CD14-positive monocyte (primary cell): ENCODE measurements at regions not wholly inside any gene's neighbourhood (a gene's known extent, or its start where the extent isn't known, plus 50 kb on each side); places are given as distances from the start of the nearest gene placed in this dataset.
A peak's percentile ranks its signal among the peaks of the same experiment; 100 is the strongest.

Experiments used
- DNase-seq, 3 donors: peaks; one replicate each; pipeline ENCODE4 v3.0.0-alpha.2; 2011 to 2022
- H2AFZ ChIP-seq: 2 replicates; pipeline ENCODE4 v1.6.0; 2012; ENCODE audit warnings: mild to moderate bottlenecking, low read depth, low read length, inconsistent platforms; ENCODE audit not compliant: insufficient read depth, poor library complexity, severe bottlenecking
- H3K27ac ChIP-seq, 2 donors: 1 replicate in 1 of 2; 2 replicates in 1 of 2; pipeline ENCODE4 v1.5.1; 2012 to 2013; ENCODE audit warnings: low read length in 2 of 2, control low read depth in 1 of 2, inconsistent platforms in 1 of 2, low read depth in 1 of 2, mild to moderate bottlenecking in 1 of 2
- H3K27me3 ChIP-seq, 2 donors: one replicate each; pipeline versions ENCODE4 v1.6.0 to v1.6.1; 2011 to 2013; ENCODE audit warnings: low read length in 2 of 2; ENCODE audit not compliant: control insufficient read depth in 2 of 2, insufficient read depth in 2 of 2
- H3K36me3 ChIP-seq, 2 donors: replicated peaks in 1 of 2; 1 replicate in 1 of 2; 2 replicates in 1 of 2; pipeline versions ENCODE4 v1.5.1 to v1.6.1; 2012 to 2013; ENCODE audit warnings: low read length in 2 of 2, control low read depth in 1 of 2, inconsistent platforms in 1 of 2, mild to moderate bottlenecking in 1 of 2; ENCODE audit not compliant: insufficient read depth in 2 of 2, control insufficient read depth in 1 of 2
- H3K4me1 ChIP-seq, 2 donors: 1 replicate in 1 of 2; 2 replicates in 1 of 2; pipeline versions ENCODE4 v1.5.1 to v1.6.1; 2012 to 2013; ENCODE audit warnings: low read length in 2 of 2, control low read depth in 1 of 2, inconsistent platforms in 1 of 2, mild to moderate bottlenecking in 1 of 2, moderate library complexity in 1 of 2; ENCODE audit not compliant: insufficient read depth in 2 of 2, control insufficient read depth in 1 of 2
- H3K4me2 ChIP-seq: replicated peaks from 2 replicates; pipeline ENCODE3; 2012; ENCODE audit warnings: low read length, moderate library complexity, mild to moderate bottlenecking; ENCODE audit not compliant: poor library complexity, severe bottlenecking; ENCODE audit errors: extremely low read depth
- H3K4me3 ChIP-seq, 3 experiments: fragments of 200-600 bp in 1 of 3; sonication (generic) in 1 of 3; replicated peaks in 1 of 3; 1 replicate in 2 of 3; 2 replicates in 1 of 3; pipeline ENCODE4 v1.5.1; 2011 to 2013; ENCODE audit warnings: low read length in 3 of 3, mild to moderate bottlenecking in 3 of 3, control low read depth in 2 of 3, low read depth in 2 of 3, inconsistent platforms in 1 of 3, moderate library complexity in 1 of 3
- H3K79me2 ChIP-seq: 2 replicates; pipeline ENCODE4 v1.6.0; 2012; ENCODE audit warnings: mild to moderate bottlenecking, control low read depth, inconsistent platforms, low read length, moderate library complexity; ENCODE audit not compliant: insufficient read depth
- H3K9ac ChIP-seq: 2 replicates; pipeline ENCODE4 v1.6.0; 2017; ENCODE audit warnings: low read length, mild to moderate bottlenecking; ENCODE audit not compliant: insufficient read depth, poor library complexity, severe bottlenecking
- H3K9me3 ChIP-seq, 2 donors: replicated peaks in 1 of 2; 1 replicate in 1 of 2; 2 replicates in 1 of 2; pipeline versions ENCODE4 v1.5.1 to v1.6.1; 2012 to 2013; ENCODE audit warnings: low read length in 2 of 2, control low read depth in 1 of 2; ENCODE audit not compliant: control insufficient read depth in 1 of 2, insufficient read depth in 1 of 2
- H4K20me1 ChIP-seq: 2 replicates; pipeline ENCODE4 v1.6.0; 2012; ENCODE audit warnings: mild to moderate bottlenecking, low read length, control low read depth, moderate library complexity; ENCODE audit not compliant: insufficient read depth
- H3K27ac Mint-ChIP-seq, 7 donors: one replicate each; pipeline ENCODE4 v1.8.0; 2020; ENCODE audit warnings: mild to moderate bottlenecking in 7 of 7, mixed read lengths in 7 of 7, moderate library complexity in 6 of 7, inconsistent platforms in 2 of 7
- H3K27me3 Mint-ChIP-seq, 3 donors: one replicate each; pipeline ENCODE4 v1.8.0; 2021 to 2022; ENCODE audit warnings: low read depth in 3 of 3, mild to moderate bottlenecking in 3 of 3, mixed read lengths in 3 of 3, moderate library complexity in 3 of 3, inconsistent platforms in 1 of 3
- H3K36me3 Mint-ChIP-seq, 2 donors: one replicate each; pipeline ENCODE4 v1.8.0; 2020; ENCODE audit warnings: mixed read lengths in 2 of 2, inconsistent platforms in 1 of 2, mild to moderate bottlenecking in 1 of 2
- H3K4me1 Mint-ChIP-seq: one replicate; pipeline ENCODE4 v1.8.0; 2020; ENCODE audit warnings: mild to moderate bottlenecking, mixed read lengths
- H3K4me3 Mint-ChIP-seq, 2 donors: one replicate each; pipeline ENCODE4 v1.8.0; 2020; ENCODE audit warnings: mild to moderate bottlenecking in 2 of 2, mixed read lengths in 2 of 2, moderate library complexity in 1 of 2
- H3K9me3 Mint-ChIP-seq, 7 donors: one replicate each; pipeline ENCODE4 v1.8.0; 2020 to 2022; ENCODE audit warnings: mixed read lengths in 7 of 7, mild to moderate bottlenecking in 6 of 7, moderate library complexity in 6 of 7, inconsistent platforms in 2 of 7
- CTCF ChIP-seq: fragments of 200-600 bp; IDR thresholded peaks from one replicate; pipeline ENCODE4 v1.8.0; 2022; ENCODE audit warnings: antibody characterized with exemption, mild to moderate bottlenecking
- WGBS: methylation state at CpG from one replicate; pipeline ENCODE4 v1.1.5; 2013; ENCODE audit warnings: missing lambda C conversion rate; ENCODE audit not compliant: insufficient coverage; 5-methylcytosine and 5-hydroxymethylcytosine counted together
- intact Hi-C, 2 donors: fragments of 100-400 bp; cut with micrococcal nuclease; formaldehyde crosslinking; loops; one replicate each; pipeline versions ENCODE4 v1.15.0 to v1.15.1; 2023

- H3K4me3 ChIP-seq = no peak overlapping the region
- H3K27me3 Mint-ChIP-seq = peaks cover 4 to 35% (median 26%) of the 10 kb centered on the region in 3 donors
- H3K27ac Mint-ChIP-seq = no peak overlapping the region
Observed at GRCh38 chr5:159467666-159468065, 137.4 kb upstream of the IL12B start.

GRCh38 chr5:159469496-159470372 is 139.4 kb upstream of the IL12B start:
- H2AFZ ChIP-seq = no peak overlapping the region
- H3K9me3 ChIP-seq = peaks cover 0 to 2% of the 10 kb centered on the region in 2 donors
- H3K27ac Mint-ChIP-seq = no peak overlapping the region
- H3K36me3 Mint-ChIP-seq = no peaks in the 10 kb centered on the region
- H3K4me3 Mint-ChIP-seq = peak overlapping the region in 1 of 2 donors; percentile 51
- H4K20me1 ChIP-seq = no peaks in the 10 kb centered on the region
- peaks cover 10 to 38% (median 26%) of the 10 kb centered on the region in 3 donors for H3K27me3 Mint-ChIP-seq
- 25% methylated on average over 4 of the region's 11 CpGs for WGBS
- H3K4me2 ChIP-seq = no peak overlapping the region
- H3K4me1 Mint-ChIP-seq = peaks cover 13% of the 10 kb centered on the region
- no peak for DNase-seq
- no peaks in the 10 kb centered on the region for H3K36me3 ChIP-seq
- H3K9ac ChIP-seq = no peak overlapping the region
- H3K4me1 ChIP-seq = peaks cover 6 to 9% of the 10 kb centered on the region in 2 donors
- H3K27me3 ChIP-seq = peaks cover 5 to 29% of the 10 kb centered on the region in 2 donors
- intact Hi-C loops = no loop called here
- no peaks in the 10 kb centered on the region for H3K79me2 ChIP-seq
- H3K4me3 ChIP-seq = no peak overlapping the region
- TF ChIP-seq CTCF = no peak
- peaks cover 2 to 9% (median 4%) of the 10 kb centered on the region in 7 donors for H3K9me3 Mint-ChIP-seq
- no peak overlapping the region for H3K27ac ChIP-seq

More at GRCh38 chr5:159467666-159468065, 137.4 kb upstream of the IL12B start:
- no peaks in the 10 kb centered on the region for H3K36me3 ChIP-seq
- H3K79me2 ChIP-seq = no peaks in the 10 kb centered on the region
- intact Hi-C loops = no loop called here
- no peaks in the 10 kb centered on the region for H4K20me1 ChIP-seq
- Mint-ChIP-seq H3K4me1 (peaks cover 13% of the 10 kb centered on the region), H3K9me3 (peaks cover 0 to 3% (median 2%) of the 10 kb centered on the region in 7 donors), H3K4me3 (no peak overlapping the region), H3K36me3 (no peaks in the 10 kb centered on the region)
- WGBS = 80% methylated on average over 1 of the region's 5 CpGs
- no peak for DNase-seq
- no peak overlapping the region for H3K4me2 ChIP-seq
- H3K4me1 ChIP-seq = peaks cover 6 to 9% of the 10 kb centered on the region in 2 donors
- peaks cover 5 to 29% of the 10 kb centered on the region in 2 donors for H3K27me3 ChIP-seq
- no peaks in the 10 kb centered on the region for H3K9me3 ChIP-seq
- no peak overlapping the region for H3K27ac ChIP-seq
- no peak overlapping the region for H3K9ac ChIP-seq
- H2AFZ ChIP-seq = no peak overlapping the region
- no peak for TF ChIP-seq CTCF
